ENCODE measurements at regions not wholly inside any gene's neighbourhood (a gene's known extent, or its start where the extent isn't known, plus 50 kb on each side); places are given as distances from the start of the nearest gene placed in this dataset.
"Not testable (repeated sequence)": the region's sequence is repeated elsewhere in the genome, so short reads cannot be mapped to it uniquely, and the experiment has no call there.

DNA sequence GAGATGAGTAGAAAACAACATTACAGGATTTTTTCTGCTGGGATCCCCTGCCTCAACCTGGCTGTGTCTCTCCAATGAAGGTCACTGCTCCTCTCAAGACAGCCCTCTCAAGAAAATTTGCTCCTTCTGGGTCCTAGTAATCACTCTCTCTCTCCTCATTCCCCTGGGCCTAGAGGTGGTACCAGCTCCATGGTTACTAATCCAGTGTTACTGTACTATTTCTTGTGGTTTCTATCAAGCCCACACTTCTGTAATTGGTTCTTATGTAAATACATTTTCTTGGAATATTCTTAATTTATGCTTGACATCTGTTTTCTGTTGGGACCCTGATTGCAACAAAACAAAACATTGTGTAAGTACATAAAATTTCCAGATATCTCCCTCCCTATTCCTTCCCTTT, 123.8 kb upstream of the RORB start:
- no peak for DNase-seq

DNA sequence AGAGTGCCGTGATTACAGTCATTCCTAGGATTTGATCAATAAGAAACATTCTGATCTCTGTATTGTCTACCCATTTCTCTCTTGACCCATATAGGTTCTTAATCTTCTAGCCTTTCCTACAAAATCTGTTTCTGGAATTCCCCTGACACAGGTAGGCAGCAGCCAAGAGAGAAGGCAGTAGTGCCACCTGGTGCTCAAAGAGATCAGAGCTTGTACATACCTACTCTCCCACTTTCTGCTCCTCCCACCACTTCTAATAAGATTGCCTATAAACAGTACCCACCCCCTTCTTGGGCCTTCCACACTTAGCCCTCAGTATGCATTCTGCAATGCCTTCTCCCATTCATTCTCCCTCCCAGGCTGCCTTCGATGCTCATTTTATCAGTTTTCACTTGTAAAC, 117.4 kb upstream of the RORB start:
- no peak for DNase-seq

DNA sequence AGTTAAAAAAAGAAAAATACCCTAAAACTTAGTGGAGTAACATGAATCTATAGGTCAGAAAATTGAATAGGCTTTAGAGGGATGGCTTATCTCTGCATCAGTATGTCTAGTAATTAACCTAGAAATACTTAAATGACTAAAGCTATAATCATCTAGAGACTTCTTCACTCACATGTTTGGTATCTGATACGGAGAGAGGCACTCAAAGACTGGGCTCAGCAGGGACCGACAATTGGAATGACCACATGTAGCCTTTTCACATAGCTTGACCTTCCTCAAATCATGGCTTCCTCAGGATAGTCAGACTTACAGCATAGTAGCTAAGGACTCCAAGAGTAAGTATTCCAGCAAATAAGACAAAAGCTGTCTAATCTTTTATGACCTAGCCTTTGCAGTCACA, 105.3 kb upstream of the RORB start:
- no peak for DNase-seq

DNA sequence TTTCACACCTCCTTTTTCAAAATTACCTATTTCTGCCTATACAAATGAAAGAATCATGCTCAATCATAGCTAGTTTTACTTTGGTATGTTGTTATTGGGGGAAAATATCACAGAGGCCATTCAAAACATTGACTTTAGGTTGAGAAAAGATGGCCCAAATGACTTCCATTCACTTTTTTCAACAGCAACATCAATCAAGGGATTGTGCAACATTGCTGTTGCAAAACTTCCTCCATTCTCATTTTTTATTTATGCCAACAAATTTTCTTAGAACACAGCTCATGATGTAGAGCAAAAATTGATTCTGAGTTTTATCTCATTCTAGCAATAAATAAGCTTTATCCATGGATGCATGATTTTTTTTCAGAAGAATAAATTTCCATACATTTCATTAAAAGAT, 93.6 kb upstream of the RORB start:
- DNase-seq = no peak

DNA sequence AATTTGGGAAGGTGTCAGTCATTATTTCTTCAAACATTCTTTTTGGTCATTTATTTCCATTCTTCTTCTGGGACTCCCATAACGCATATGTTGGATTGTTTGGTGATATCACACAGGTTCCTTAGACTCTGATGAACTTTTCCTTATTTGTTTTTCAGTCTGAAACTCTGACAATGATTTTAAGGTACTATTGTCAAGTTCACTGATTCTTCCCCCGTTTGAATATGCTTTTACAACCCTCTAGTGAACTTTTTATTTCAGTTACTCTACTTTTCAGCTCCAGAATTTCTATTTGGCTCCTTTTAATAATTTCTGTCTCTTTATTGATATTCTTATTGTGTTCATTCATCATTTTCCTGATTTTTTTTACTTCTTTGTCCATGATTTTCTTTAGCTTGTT, 92.5 kb upstream of the RORB start:
- no peak for DNase-seq

DNA sequence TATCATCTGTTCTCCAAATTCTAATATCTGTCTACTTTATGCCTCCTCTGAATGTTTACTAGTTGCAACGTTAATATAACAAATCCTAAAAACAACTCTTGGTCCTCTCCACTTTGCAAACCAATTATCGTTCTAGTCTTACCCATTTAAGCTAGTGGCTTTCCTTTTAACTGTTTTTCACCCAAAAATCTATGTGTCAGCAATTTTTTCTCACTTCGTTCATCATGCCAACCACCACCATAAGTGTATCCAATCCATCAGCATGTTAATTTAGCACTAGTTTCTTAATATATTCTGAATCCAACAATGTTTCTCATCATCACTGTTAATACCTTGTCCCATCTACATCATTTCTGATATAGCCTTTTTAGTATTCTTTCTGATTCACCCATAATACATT, 90.0 kb upstream of the RORB start:
- no peak for DNase-seq

DNA sequence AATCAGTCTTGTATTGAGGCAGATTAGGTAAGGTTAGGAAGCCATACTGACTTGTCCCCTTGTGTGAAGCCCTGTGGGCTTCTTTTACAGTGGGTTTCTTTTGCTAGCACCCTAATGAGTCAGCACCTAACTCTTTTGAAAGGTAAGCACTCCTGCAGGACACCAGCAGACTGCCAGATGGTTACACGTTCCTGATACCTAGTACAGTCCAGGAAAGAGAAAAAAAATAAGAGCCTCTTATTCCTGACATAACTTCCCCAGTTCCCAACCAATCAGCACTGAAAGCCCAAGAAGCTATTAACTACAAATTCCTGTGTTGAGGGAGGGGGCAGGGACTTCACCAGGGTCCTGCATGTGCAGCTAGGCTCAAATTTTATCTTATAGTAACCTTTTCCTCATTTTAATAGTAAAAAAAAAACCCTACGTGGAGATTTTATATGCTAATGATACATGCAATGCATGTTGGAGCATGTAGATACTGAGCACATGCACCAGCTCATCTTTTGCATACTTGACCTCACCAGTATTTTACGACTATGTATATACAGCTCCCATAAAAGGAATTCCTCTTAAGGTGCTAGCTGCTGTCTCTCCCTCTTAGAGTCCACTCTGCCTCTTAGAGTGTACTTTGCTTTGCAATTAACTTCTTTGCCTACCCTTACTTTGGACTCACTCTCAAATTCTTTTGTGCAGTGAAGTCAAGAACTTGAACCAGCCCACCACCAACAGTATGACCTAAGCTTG, 84.7 kb upstream of the RORB start:
- DNase-seq = no peak

DNA sequence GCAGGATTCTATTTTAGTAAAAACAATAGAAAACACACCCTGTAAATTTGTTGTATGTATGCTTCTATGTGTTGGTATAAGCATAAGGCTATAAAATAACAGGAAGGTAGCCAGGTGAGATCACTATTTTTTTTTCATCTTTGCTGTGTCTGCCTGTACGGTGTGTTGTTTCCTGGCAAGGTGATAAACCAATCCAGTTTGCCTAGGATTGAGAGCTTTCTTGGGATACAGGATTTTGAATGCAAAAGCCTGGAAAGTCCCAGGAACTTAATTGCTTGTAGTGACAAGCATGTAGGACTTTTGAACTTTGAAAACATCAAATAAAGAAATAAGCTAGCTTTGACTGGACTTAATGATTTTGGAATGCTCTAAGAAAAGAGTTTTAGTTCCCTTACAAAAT, 83.3 kb upstream of the RORB start:
- no peak for DNase-seq

DNA sequence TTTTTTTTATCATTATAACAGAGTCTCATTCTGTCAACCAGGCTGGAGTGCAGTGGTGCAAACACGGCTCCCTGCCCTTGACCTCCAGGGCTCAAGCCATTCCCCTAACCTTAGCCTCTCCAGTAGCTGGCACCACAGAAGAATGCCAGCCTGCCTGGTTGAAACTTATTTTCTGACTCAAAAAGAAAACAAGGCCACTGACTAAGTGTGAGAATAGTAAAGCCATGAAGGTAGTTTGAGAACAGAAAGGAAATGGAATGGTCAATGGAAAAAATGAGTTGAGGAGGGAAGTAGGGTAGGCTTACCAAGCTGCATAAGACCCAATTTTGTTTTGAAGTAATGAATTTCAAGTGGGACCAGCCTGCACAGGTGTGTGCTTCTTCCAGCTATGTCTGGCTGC, 82.8 kb upstream of the RORB start:
- no peak for DNase-seq

DNA sequence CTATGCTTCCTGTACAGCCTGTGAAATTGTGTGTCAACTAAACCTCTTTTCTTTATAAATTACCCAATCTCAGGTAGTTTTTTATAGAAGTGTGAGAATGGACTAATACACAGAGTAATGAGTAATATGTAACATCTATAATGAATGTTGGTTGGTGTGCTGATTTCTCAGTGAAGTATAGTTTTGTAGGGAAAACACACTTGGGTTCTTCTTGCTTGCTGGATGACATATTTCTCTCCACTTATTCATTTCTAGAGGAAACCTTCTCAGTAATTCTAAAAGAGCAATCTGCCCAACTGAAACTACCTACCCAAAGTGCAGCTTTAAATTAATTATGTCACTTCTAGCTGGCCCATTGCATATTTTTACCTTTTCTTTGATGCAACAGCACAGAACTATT, 81.1 kb upstream of the RORB start:
- DNase-seq = no peak

DNA sequence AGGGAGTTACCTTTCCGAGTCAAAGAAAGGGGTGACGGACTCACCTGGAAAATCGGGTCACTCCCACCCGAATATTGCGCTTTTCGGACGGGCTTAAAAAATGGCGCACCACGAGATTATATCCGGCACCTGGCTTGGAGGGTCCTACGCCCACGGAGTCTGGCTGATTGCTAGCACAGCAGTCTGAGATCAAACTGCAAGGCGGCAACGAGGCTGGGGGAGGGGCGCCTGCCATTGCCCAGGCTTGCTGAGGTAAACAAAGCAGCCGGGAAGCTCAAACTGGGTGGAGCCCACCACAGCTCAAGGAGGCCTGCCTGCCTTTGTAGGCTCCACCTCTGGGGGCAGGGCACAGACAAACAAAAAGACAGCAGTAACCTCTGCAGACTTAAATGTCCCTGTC, 72.6 kb upstream of the RORB start:
- not testable (repeated sequence) for DNase-seq

DNA sequence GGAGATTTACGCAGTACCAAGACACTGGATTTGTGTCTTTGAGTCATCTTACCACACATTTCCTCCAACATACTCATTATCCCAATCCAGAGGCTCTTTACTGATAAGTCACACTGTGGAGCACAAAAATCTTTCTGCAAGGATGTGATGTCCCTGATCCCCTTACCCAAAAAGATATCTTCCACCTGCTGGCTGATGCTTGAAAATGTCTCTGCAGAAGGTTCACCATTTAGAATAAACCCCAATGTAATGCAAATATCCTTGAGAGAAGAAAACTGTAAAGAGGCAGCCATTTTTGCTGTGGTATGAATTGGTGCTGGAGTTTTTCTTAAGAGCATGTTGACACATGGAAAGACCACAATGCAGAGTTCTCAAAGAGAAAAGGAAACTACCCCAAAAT, 65.7 kb upstream of the RORB start:
- no peak for DNase-seq

DNA sequence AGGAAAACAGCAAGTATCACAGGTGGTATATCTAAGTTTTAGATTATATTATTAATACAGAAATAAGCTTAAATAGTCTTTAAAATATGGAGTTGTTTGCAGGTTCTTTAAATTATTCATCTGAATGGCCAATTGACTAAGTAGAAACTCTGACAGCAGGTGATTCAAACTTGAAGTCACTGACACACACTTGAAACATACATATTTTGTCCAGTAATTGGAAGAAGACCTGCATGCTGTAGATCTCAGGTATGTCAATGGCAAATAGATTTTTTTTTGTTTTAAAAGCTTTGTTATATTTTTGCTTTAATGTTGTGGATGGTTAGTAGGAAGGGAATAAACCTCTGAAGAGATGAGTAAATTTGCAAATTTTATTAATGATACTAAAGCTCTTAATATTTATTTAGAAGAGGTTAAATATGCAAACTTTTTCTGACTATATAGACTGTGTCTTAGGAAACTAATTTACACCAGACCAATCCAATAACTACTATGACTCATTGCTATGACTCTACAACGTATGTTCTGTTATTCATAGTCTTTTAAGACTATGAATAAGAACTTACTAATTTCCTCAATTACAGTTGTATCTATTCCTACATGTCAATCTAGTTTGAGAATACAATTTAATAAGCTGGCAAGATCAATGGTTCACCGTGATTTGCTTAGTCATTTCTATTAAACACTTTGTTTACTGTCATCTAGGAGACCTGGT, 53.9 kb upstream of the RORB start:
- DNase-seq = no peak

DNA sequence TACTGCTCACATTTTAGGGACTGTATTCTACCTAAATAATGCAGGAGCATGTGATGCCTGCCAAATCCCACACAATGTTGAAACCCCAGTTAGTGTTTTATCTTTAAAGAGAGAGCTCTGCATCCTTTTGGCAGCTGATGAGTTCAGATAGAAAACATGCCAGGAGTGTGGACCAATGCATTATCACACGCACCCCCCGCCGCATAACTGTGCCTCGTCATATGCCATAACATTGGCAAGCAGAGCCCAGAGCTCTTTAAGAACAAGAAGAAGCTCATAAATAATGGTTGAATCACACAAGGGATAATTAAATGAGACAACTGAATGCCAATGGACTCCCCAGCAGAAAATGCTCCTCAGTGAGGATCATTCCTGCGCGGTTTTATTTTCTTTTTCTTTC, 52.8 kb upstream of the RORB start:
- no peak for DNase-seq

Measured in CD4-positive, alpha-beta T cell treated with Interferon gamma for 1 hour (primary cell).